AG04450 (cell line): ENCODE measurements at regions not wholly inside any gene's neighbourhood (a gene's known extent, or its start where the extent isn't known, plus 50 kb on each side); places are given as distances from the start of the nearest gene placed in this dataset.

Experiments used
- CTCF ChIA-PET: fragments of 300-600, 350-600 bp; formaldehyde crosslinking; extraction: SDS; loops from one replicate; lab custom pipeline; 2022; ENCODE audit warnings: antibody characterized with exemption, inconsistent platforms; lab: Charles Lee
- POLR2A ChIA-PET: fragments of 350-600 bp; formaldehyde crosslinking; extraction: SDS; loops from one replicate; lab custom pipeline; 2021; ENCODE audit warnings: antibody characterized with exemption, inconsistent platforms; lab: Yijun Ruan, JAX
- DNase-seq: peaks from one replicate; pipeline ENCODE4 v3.0.0-alpha.2; 2011; ENCODE audit warnings: low read depth, low spot score
- H3K27ac ChIP-seq: one replicate; pipeline ENCODE4 v1.5.1; 2012; ENCODE audit warnings: low read depth, low read length, control low read depth
- H3K27me3 ChIP-seq: one replicate; pipeline ENCODE4 v1.6.0; 2012; ENCODE audit warnings: low read length; ENCODE audit not compliant: control insufficient read depth, insufficient read depth
- H3K4me3 ChIP-seq: 2 replicates; pipeline ENCODE4 v1.5.1; 2011; ENCODE audit warnings: mild to moderate bottlenecking, low read depth, low read length, control low read depth
- H3K9me3 ChIP-seq: 2 replicates; pipeline ENCODE4 v1.5.1; 2012; ENCODE audit warnings: low read length; ENCODE audit not compliant: control insufficient read depth, insufficient read depth
- TF ChIP-seq, protein P1 (sequence below): IDR thresholded peaks from 2 replicates; pipeline ENCODE4 v1.5.1; 2011; ENCODE audit warnings: low read depth, low read length, control low read depth, inconsistent platforms

DNA sequence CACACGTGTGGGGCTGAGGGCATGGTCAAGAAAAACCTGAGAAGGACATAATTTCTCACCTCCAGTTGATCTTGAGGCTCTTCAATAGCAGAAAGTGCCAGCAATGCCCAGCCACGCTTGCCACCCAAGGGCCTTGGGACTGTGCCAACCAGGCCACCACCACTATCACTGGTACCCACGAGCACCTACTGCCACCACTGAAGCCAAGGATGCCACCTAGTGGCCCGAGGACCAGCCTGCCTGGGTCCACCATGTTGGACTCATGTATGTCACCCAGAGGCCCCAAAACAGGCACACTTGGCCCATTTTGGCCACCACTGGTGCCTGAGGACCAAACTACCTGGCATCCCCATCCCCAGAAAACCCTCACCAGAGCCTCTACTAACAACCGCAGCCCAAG is 191.8 kb downstream of the ADAM29 start:
- no peaks in the 10 kb centered on the region for H3K27me3 ChIP-seq
- CTCF ChIA-PET = no interaction called here
- DNase-seq = no peak
- H3K9me3 ChIP-seq = peaks cover 7% of the 10 kb centered on the region
- H3K27ac ChIP-seq = no peak overlapping the region
- TF ChIP-seq, protein P1, sequence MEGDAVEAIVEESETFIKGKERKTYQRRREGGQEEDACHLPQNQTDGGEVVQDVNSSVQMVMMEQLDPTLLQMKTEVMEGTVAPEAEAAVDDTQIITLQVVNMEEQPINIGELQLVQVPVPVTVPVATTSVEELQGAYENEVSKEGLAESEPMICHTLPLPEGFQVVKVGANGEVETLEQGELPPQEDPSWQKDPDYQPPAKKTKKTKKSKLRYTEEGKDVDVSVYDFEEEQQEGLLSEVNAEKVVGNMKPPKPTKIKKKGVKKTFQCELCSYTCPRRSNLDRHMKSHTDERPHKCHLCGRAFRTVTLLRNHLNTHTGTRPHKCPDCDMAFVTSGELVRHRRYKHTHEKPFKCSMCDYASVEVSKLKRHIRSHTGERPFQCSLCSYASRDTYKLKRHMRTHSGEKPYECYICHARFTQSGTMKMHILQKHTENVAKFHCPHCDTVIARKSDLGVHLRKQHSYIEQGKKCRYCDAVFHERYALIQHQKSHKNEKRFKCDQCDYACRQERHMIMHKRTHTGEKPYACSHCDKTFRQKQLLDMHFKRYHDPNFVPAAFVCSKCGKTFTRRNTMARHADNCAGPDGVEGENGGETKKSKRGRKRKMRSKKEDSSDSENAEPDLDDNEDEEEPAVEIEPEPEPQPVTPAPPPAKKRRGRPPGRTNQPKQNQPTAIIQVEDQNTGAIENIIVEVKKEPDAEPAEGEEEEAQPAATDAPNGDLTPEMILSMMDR = no peak
- no peak overlapping the region for H3K4me3 ChIP-seq
- POLR2A ChIA-PET = no interaction called here

DNA sequence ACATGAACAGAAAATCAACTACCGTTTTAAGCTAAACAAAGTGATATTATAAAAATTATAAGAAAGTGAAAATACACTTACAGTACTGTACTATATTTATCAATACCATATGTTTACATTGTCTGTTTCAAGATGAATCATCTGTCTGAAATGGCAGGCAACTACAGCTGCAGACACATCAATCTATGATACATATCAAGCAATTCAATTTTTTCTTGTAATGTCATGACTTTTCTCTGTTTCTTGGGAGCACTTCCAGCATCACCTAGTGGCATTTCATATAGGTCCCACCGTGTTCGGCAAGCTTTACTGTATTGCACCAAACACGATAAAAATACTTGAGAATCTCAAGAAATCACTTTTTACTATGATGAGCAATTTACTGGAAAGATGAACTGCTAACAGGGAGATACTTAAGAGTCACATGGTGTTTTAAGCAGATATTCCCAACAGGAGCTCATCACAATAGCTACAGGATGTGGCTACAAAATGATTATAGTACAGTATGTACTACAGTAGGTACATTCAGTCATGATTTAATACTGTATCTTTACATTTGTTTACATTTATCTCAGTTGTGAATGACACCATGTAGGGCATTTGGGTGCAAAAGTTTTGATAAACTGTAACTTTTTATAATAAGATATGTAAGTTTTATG is 207.4 kb downstream of the ADAM29 start:
- H3K4me3 ChIP-seq = no peak overlapping the region
- H3K9me3 ChIP-seq = peaks cover 4% of the 10 kb centered on the region; the same call in 1 of the 2 replicates
- no peak for DNase-seq
- H3K27me3 ChIP-seq = no peaks in the 10 kb centered on the region
- no peak overlapping the region for H3K27ac ChIP-seq
- ChIA-PET CTCF (no interaction called here), POLR2A (no interaction called here)
- TF ChIP-seq, protein P1 = no peak

DNA sequence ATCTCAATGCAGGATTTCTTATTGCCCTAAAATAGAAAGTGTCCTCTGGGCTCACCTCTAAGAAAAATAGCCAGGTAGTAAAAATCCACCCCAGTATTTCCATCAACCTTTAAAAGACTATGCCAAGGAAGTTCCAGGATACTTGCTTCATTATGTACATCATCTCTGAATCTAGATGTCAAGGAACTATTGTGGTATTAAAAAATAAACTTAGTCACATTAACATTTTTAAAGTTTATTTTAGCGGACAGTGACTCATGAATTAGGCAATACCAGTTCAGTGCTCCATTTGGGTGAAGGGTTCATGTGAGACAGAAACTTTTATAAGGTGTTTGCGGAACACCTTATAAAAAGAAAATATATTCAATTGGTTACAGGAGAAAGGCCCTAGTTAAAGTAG is 209.2 kb downstream of the ADAM29 start:
- CTCF ChIA-PET = no interaction called here
- POLR2A ChIA-PET = no interaction called here
- Histone ChIP-seq H3K27me3 (no peaks in the 10 kb centered on the region), H3K27ac (no peak overlapping the region), H3K4me3 (no peak overlapping the region), H3K9me3 (peaks cover 4% of the 10 kb centered on the region; the same call in 1 of the 2 replicates)
- DNase-seq = no peak
- TF ChIP-seq, protein P1 = no peak

DNA sequence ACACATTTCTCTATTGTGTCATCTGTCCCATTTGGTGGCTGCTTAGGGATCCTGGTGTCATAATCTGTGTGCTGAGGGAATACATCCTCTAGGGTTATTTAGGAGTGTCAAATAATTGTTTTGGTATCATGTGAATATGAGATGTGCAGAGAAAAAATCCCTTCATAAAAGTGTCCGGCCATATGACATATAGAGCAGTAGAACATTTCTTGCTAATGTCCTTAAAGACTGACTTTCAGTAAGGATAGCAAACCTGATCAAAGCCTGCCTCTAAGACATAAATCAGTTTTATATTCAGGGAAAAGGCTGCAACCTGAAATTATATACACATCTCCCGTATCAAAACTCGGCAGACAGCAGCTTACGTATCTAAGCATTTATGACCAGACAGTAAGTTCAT is 211.6 kb downstream of the ADAM29 start:
- no peak for DNase-seq
- TF ChIP-seq, protein P1 = no peak
- POLR2A ChIA-PET = no interaction called here
- H3K9me3 ChIP-seq = peaks cover 7% of the 10 kb centered on the region
- no peaks in the 10 kb centered on the region for H3K27me3 ChIP-seq
- H3K4me3 ChIP-seq = no peak overlapping the region
- H3K27ac ChIP-seq = no peak overlapping the region
- CTCF ChIA-PET = no interaction called here

DNA sequence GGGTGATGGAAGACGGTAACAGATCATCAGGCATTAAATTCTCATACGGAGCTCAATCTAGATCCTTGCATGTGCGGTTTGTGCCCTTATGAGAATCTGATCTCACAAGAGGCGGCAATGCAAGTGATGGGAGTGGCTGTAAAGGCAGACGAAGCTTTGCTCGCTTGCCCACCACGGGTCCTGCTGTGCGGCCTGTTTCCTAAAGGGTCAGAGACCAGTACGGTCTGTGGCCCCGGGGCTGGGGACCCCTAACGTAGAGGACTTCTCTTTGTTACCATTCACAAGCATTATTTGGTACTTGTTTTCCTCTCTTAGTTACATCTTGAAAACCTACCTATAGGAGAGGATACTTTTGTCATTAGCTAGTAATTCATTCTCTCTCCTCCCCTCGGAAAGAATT is 221.0 kb downstream of the ADAM29 start:
- H3K27ac ChIP-seq = no peak overlapping the region
- no peaks in the 10 kb centered on the region for H3K27me3 ChIP-seq
- no peak for DNase-seq
- no peak overlapping the region for H3K4me3 ChIP-seq
- CTCF ChIA-PET = no interaction called here
- POLR2A ChIA-PET = no interaction called here
- TF ChIP-seq, protein P1 = no peak
- H3K9me3 ChIP-seq = peaks cover 6% of the 10 kb centered on the region; the same call in 1 of the 2 replicates
